Brain microvascular endothelial cell (primary cell): ENCODE measurements at regions not wholly inside any gene's neighbourhood (a gene's known extent, or its start where the extent isn't known, plus 50 kb on each side); places are given as distances from the start of the nearest gene placed in this dataset.

Experiments used
- DNase-seq: peaks from one replicate; pipeline ENCODE4 v3.0.0-alpha.2; 2020
- H3K27ac ChIP-seq: fragments of 250-450 bp; sonication (Bioruptor Pico); 2 replicates; pipeline ENCODE4 v1.5.1; 2020; ENCODE audit warnings: mild to moderate bottlenecking, moderate library complexity
- H3K27me3 ChIP-seq: fragments of 250-450 bp; sonication (Bioruptor Pico); replicated peaks from 2 replicates; pipeline ENCODE4 v1.5.1; 2020; ENCODE audit warnings: mild to moderate bottlenecking
- H3K36me3 ChIP-seq: fragments of 250-450 bp; sonication (Bioruptor Pico); replicated peaks from 2 replicates; pipeline ENCODE4 v1.5.1; 2020; ENCODE audit warnings: mild to moderate bottlenecking
- H3K4me3 ChIP-seq: 2 replicates; pipeline ENCODE4 v1.5.1; 2011; ENCODE audit warnings: low read depth, mild to moderate bottlenecking, control low read depth, low read length, moderate library complexity
- in situ Hi-C: cut with HindIII; loops from 2 replicates; pipeline ENCODE4 v1.10.0; 2017; ENCODE audit warnings: low sequenced_read_pairs, low pct_ligation_motif_present
- TF ChIP-seq, protein P1 (sequence below): IDR thresholded peaks from 2 replicates; pipeline ENCODE4 v1.5.1; 2011; ENCODE audit warnings: low read depth, mild to moderate bottlenecking, moderate library complexity, low read length, control low read depth, inconsistent platforms; ENCODE audit errors: missing control alignments

GRCh38 chr4:17057035-17057434 is 158.6 kb upstream of the LDB2 start:
- no peak for DNase-seq
- H3K27me3 ChIP-seq = no peaks in the 10 kb centered on the region
- no peak overlapping the region for H3K4me3 ChIP-seq
- in situ Hi-C loops = no loop called here
- TF ChIP-seq, protein P1, sequence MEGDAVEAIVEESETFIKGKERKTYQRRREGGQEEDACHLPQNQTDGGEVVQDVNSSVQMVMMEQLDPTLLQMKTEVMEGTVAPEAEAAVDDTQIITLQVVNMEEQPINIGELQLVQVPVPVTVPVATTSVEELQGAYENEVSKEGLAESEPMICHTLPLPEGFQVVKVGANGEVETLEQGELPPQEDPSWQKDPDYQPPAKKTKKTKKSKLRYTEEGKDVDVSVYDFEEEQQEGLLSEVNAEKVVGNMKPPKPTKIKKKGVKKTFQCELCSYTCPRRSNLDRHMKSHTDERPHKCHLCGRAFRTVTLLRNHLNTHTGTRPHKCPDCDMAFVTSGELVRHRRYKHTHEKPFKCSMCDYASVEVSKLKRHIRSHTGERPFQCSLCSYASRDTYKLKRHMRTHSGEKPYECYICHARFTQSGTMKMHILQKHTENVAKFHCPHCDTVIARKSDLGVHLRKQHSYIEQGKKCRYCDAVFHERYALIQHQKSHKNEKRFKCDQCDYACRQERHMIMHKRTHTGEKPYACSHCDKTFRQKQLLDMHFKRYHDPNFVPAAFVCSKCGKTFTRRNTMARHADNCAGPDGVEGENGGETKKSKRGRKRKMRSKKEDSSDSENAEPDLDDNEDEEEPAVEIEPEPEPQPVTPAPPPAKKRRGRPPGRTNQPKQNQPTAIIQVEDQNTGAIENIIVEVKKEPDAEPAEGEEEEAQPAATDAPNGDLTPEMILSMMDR = no peak
- H3K36me3 ChIP-seq = no peaks in the 10 kb centered on the region
- no peak overlapping the region for H3K27ac ChIP-seq

DNA sequence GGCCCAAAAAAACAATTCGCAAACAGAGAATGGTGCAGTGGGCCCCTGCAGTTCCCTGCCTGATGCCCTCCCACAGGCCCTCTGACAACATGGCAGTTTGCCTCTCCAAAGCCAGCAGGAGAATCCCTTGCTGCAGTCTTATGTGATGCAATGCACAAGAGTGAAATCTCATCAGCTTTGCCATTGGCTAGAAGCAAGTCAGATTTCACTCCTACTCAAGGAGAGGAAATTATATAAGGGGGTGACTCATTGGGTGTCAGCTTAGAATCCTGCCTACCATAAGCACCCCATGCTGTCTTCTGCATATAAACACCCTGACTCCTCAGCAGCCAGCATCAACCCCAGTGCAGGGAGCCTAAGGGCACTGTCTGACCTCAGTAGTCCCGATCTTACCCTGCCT is 157.3 kb upstream of the LDB2 start:
- Histone ChIP-seq H3K27ac (no peak overlapping the region), H3K27me3 (no peaks in the 10 kb centered on the region), H3K4me3 (no peak overlapping the region), H3K36me3 (no peaks in the 10 kb centered on the region)
- TF ChIP-seq, protein P1 = no peak
- in situ Hi-C loops = no loop called here
- DNase-seq = peak; percentile 85

- in situ Hi-C loops = no loop called here
- H3K27me3 ChIP-seq = no peaks in the 10 kb centered on the region
- no peaks in the 10 kb centered on the region for H3K36me3 ChIP-seq
- no peak for DNase-seq
- H3K4me3 ChIP-seq = no peak overlapping the region
- H3K27ac ChIP-seq = no peak overlapping the region
- TF ChIP-seq, protein P1 = no peak
These were observed 147.4 kb upstream of the LDB2 start for GRCh38 chr4:17045866-17046265.

DNA sequence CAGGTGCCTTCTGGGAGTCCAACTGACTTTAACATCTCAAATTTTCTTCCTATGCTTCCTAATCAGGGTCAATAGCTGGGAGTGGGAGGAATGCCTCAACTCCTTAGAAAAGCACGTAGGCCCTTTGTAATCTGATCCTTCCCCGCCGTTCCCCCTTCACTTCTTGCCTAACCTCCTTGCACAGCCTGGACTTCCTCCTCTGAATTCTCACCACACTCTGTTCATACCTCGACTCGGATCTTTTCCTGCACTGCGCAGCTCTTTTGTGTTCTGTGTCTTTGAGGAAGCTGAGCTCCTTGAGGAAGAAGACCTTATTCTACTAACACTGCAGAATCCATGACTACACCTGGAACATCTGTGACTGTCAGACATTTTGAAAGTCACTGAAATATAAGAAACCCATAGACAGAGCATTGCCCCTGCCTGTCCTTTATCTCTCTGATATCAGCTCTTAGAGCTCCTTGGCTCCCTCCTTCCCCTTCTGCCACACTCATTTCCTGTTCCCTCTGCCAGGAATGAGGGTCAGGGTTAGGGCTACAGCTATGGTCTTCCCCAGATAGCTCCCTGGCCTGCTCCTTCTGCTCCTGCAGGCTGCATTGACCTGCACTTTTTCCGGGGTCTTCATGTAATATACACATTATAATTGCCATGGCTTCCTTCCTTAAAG is 140.2 kb upstream of the LDB2 start:
- TF ChIP-seq, protein P1 = no peak
- in situ Hi-C loops = no loop called here
- no peaks in the 10 kb centered on the region for H3K27me3 ChIP-seq
- no peaks in the 10 kb centered on the region for H3K36me3 ChIP-seq
- no peak for DNase-seq
- no peak overlapping the region for H3K27ac ChIP-seq
- no peak overlapping the region for H3K4me3 ChIP-seq

GRCh38 chr4:17033768-17034181 is 135.3 kb upstream of the LDB2 start:
- TF ChIP-seq, protein P1 = no peak
- no peak overlapping the region for H3K27ac ChIP-seq
- no peak overlapping the region for H3K4me3 ChIP-seq
- no peaks in the 10 kb centered on the region for H3K27me3 ChIP-seq
- DNase-seq = no peak
- H3K36me3 ChIP-seq = no peaks in the 10 kb centered on the region
- in situ Hi-C loops = no loop called here

GRCh38 chr4:17033025-17033767 is 134.8 kb upstream of the LDB2 start:
- Histone ChIP-seq H3K27me3 (no peaks in the 10 kb centered on the region), H3K4me3 (no peak overlapping the region), H3K36me3 (no peaks in the 10 kb centered on the region), H3K27ac (no peak overlapping the region)
- TF ChIP-seq, protein P1 = no peak
- in situ Hi-C loops = no loop called here
- DNase-seq = no peak
